ENCODE measurements at regions not wholly inside any gene's neighbourhood (a gene's known extent, or its start where the extent isn't known, plus 50 kb on each side); places are given as distances from the start of the nearest gene placed in this dataset.

DNA sequence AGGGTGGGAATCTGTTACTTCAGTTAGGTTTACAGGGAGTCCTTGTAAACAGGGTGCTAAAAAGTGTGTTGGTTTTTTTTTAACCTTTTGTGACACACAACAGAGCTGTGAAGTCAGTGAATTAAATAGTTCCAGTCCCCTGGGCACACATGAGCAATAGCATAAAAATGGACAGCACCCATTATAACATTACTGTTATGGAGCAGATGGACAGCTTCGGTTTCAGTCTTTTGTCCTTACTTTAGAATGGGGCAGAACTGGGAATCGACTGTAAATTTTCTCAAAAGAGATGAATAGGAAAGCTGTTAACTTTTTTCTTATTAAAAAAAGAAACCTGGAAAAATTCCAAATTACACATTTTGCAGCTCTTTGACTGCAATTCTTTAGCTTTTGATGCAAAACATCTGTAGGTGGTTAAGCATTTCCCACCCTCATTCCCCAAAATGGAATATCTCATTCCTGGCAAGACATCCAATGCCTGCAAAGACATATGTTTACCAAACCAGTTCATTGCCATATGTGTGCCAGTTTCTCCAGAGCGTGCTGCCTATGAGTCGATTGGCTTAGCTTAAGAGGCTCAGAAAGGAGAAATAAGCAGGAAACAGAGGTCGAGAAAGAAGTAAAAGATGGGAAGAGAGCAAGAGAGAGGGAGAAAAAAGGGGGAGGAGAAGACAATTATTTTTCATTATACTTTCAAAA, 212.3 kb upstream of the TMEM161B start:
- Histone ChIP-seq H3K4me1 (peaks cover 0 to 6% (median 0%) of the 10 kb centered on the region in 4 donors), H3K4me3 (no peak overlapping the region), H3K27ac (no peak overlapping the region), H3K9me3 (no peaks in the 10 kb centered on the region), H3K36me3 (no peaks in the 10 kb centered on the region), H3K27me3 (no peaks in the 10 kb centered on the region)
- TF ChIP-seq EP300 (IDR thresholded peaks at IDR 0.05) (no peak), POLR2A (IDR thresholded peaks at IDR 0.05) (no peak)
- TF ChIP-seq, protein P1, sequence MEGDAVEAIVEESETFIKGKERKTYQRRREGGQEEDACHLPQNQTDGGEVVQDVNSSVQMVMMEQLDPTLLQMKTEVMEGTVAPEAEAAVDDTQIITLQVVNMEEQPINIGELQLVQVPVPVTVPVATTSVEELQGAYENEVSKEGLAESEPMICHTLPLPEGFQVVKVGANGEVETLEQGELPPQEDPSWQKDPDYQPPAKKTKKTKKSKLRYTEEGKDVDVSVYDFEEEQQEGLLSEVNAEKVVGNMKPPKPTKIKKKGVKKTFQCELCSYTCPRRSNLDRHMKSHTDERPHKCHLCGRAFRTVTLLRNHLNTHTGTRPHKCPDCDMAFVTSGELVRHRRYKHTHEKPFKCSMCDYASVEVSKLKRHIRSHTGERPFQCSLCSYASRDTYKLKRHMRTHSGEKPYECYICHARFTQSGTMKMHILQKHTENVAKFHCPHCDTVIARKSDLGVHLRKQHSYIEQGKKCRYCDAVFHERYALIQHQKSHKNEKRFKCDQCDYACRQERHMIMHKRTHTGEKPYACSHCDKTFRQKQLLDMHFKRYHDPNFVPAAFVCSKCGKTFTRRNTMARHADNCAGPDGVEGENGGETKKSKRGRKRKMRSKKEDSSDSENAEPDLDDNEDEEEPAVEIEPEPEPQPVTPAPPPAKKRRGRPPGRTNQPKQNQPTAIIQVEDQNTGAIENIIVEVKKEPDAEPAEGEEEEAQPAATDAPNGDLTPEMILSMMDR (IDR thresholded peaks at IDR 0.05) = no peak
- 45 to 49% methylated on average over 5 of the region's 5 CpGs for WGBS, 2 donors
- DNase-seq (ENCODE audit: low spot score in 2 of 2) = no peak

DNA sequence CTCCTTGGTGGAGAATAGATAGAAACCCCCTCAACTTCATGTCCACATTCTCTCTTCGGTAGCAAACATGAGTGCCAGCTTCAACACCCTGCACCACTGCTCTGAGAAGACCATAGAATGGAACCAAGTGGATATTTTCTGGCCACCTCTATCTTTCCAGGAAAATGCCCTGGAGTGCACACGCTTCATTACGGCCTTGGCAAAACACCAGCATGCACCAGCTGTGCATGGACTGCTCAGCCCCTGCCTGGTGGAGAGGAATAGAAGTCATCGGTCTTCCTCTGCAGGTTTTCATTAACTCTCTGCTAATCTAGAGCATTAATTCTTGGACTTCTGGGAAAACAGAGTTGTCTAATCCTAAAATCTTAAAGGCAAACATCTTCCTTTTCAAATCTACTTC, 211.6 kb upstream of the TMEM161B start:
- Histone ChIP-seq H3K4me3 (no peak overlapping the region), H3K9me3 (no peaks in the 10 kb centered on the region), H3K27me3 (no peaks in the 10 kb centered on the region), H3K36me3 (no peaks in the 10 kb centered on the region), H3K4me1 (peaks cover 0 to 6% (median 0%) of the 10 kb centered on the region in 4 donors), H3K27ac (no peak overlapping the region)
- no peak for DNase-seq (ENCODE audit: low spot score in 2 of 2)
- TF ChIP-seq POLR2A (IDR thresholded peaks at IDR 0.05) (no peak), EP300 (IDR thresholded peaks at IDR 0.05) (no peak)
- TF ChIP-seq, protein P1 (IDR thresholded peaks at IDR 0.05) = no peak
- 64 to 66% methylated on average over 4 of the region's 4 CpGs for WGBS, 2 donors

DNA sequence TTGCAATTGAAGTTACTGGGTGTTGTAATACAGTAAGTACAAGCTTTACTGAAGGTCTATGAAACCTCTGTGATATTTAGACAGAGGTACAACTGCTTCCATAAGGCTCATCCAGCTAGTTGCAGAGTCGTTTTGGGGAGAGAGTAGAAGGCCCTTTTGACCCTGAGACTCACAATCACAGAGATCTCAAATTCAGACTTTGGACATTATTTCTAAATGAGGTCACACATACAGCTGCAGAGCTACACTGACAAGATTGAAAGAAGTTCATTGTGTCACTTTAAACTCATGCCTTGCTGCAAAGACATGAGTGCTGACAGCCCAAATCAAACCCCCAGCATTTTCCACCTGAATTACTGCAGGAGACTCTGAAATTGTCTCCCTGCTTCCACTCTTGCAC, 205.9 kb upstream of the TMEM161B start:
- no peak for TF ChIP-seq EP300 (IDR thresholded peaks at IDR 0.05)
- TF ChIP-seq, protein P1 (IDR thresholded peaks at IDR 0.05) = no peak
- no peak for TF ChIP-seq POLR2A (IDR thresholded peaks at IDR 0.05)
- no peak overlapping the region for H3K27ac ChIP-seq
- H3K27me3 ChIP-seq = no peaks in the 10 kb centered on the region
- H3K4me3 ChIP-seq = no peak overlapping the region
- no peaks in the 10 kb centered on the region for H3K9me3 ChIP-seq
- no peak for DNase-seq (ENCODE audit: low spot score in 2 of 2)
- whole genome bisulfite sequencing, 2 donors = 5 to 6% methylated on average over 1 of the region's 1 CpG
- no peaks in the 10 kb centered on the region for H3K36me3 ChIP-seq
- H3K4me1 ChIP-seq = no peaks in the 10 kb centered on the region

DNA sequence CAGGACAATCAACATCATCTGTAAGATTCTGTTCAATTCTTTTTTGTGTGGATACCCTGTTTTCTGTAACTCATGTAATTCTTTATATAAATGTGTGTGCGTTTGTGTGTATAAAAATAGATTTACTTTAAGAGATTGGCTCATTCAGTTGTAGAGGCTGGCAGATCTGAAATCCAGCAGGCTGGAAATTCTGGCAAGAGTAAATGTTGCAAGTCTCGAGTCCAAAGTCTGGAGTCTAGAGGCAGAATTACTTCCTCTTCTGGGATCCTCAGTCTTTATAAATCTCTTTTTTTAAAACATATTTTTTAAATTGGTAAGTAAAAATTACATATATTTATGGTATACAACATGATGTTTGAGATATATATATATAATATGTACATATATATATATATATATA, 202.1 kb upstream of the TMEM161B start:
- no peaks in the 10 kb centered on the region for H3K36me3 ChIP-seq
- H3K4me1 ChIP-seq = no peaks in the 10 kb centered on the region
- DNase-seq (ENCODE audit: low spot score in 2 of 2) = no peak
- TF ChIP-seq, protein P1 (IDR thresholded peaks at IDR 0.05) = no peak
- TF ChIP-seq POLR2A (IDR thresholded peaks at IDR 0.05) = no peak
- no peak for TF ChIP-seq EP300 (IDR thresholded peaks at IDR 0.05)
- no peak overlapping the region for H3K27ac ChIP-seq
- 90 to 91% methylated on average over 2 of the region's 2 CpGs for WGBS, 2 donors
- no peak overlapping the region for H3K4me3 ChIP-seq
- no peaks in the 10 kb centered on the region for H3K27me3 ChIP-seq
- H3K9me3 ChIP-seq = no peaks in the 10 kb centered on the region

DNA sequence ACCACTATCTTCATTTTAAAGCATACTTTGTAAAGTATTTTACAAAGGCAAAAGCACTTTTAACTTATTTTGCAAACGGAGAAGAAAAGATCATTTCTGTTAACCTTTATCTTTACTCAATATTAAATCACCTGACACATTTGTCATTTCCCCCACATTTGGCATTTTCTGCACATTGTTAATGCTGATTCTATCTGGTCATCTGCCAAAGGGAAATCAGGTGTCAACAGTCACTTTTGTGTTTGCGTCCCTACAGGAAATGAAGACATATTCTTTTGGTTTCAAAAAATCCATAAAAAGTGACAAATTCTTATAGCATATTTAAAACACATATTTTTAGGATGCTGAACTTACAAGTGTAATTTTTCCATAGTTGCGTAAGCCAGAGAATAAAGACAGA, 191.3 kb upstream of the TMEM161B start:
- Histone ChIP-seq H3K4me1 (no peaks in the 10 kb centered on the region), H3K4me3 (no peak overlapping the region), H3K36me3 (no peaks in the 10 kb centered on the region), H3K9me3 (no peaks in the 10 kb centered on the region), H3K27ac (no peak overlapping the region), H3K27me3 (no peaks in the 10 kb centered on the region)
- no peak for DNase-seq (ENCODE audit: low spot score in 2 of 2)
- WGBS, 2 donors = 83 to 86% methylated on average over 3 of the region's 3 CpGs
- TF ChIP-seq EP300 (IDR thresholded peaks at IDR 0.05) = no peak
- TF ChIP-seq POLR2A (IDR thresholded peaks at IDR 0.05) = no peak
- TF ChIP-seq, protein P1 (IDR thresholded peaks at IDR 0.05) = no peak
